ENCODE measurements at regions not wholly inside any gene's neighbourhood (a gene's known extent, or its start where the extent isn't known, plus 50 kb on each side); places are given as distances from the start of the nearest gene placed in this dataset.

DNA sequence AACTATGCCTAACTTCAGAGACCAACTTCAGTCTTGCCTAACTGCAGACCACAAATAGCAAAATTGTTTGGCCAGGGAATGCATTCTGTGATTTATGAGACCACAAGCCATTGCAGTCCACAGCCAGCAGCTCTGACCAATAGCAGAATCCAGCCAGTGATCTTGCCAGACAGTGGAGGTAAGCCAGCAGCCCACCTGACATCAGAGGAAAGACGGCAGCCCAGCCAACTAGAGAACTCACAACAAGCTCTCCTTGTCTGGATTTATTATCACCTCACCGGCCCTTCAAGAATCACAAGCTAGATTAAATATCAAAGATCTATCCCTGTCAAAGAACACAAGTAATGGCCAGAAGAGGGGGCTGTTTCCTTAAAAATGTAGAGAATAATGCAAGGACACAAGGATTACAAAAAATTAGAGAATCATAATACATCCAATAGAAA, 66.5 kb upstream of the SLC35F1 start:
- TF ChIP-seq, protein P1, sequence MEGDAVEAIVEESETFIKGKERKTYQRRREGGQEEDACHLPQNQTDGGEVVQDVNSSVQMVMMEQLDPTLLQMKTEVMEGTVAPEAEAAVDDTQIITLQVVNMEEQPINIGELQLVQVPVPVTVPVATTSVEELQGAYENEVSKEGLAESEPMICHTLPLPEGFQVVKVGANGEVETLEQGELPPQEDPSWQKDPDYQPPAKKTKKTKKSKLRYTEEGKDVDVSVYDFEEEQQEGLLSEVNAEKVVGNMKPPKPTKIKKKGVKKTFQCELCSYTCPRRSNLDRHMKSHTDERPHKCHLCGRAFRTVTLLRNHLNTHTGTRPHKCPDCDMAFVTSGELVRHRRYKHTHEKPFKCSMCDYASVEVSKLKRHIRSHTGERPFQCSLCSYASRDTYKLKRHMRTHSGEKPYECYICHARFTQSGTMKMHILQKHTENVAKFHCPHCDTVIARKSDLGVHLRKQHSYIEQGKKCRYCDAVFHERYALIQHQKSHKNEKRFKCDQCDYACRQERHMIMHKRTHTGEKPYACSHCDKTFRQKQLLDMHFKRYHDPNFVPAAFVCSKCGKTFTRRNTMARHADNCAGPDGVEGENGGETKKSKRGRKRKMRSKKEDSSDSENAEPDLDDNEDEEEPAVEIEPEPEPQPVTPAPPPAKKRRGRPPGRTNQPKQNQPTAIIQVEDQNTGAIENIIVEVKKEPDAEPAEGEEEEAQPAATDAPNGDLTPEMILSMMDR (IDR thresholded peaks at IDR 0.05; ENCODE audit: control insufficient read depth, insufficient read depth, low read depth, low read length, missing control alignments) = no peak
- no peak overlapping the region for H3K4me3 ChIP-seq (ENCODE audit: control insufficient read depth, low read depth, low read length)
- DNase-seq (ENCODE audit: low read depth) = no peak

- TF ChIP-seq, protein P1 (IDR thresholded peaks at IDR 0.05; ENCODE audit: control insufficient read depth, insufficient read depth, low read depth, low read length, missing control alignments) = no peak
- H3K4me3 ChIP-seq (ENCODE audit: control insufficient read depth, low read depth, low read length) = no peak overlapping the region
- no peak for DNase-seq (ENCODE audit: low read depth)
These were observed 59.2 kb upstream of the SLC35F1 start for GRCh38 chr6:117847912-117848311.

GRCh38 chr6:117849087-117849486, 58.0 kb upstream of the SLC35F1 start:
- H3K4me3 ChIP-seq (ENCODE audit: control insufficient read depth, low read depth, low read length) = no peak overlapping the region
- no peak for DNase-seq (ENCODE audit: low read depth)
- TF ChIP-seq, protein P1 (IDR thresholded peaks at IDR 0.05; ENCODE audit: control insufficient read depth, insufficient read depth, low read depth, low read length, missing control alignments) = no peak
